ENCODE measurements at regions not wholly inside any gene's neighbourhood (a gene's known extent, or its start where the extent isn't known, plus 50 kb on each side); places are given as distances from the start of the nearest gene placed in this dataset.

GRCh38 chr4:181465826-181466225, 777.4 kb upstream of the TENM3 start:
- WGBS, 2 donors = 88 to 89% methylated on average over 7 of the region's 7 CpGs

GRCh38 chr4:181468451-181468850, 774.8 kb upstream of the TENM3 start:
- no peaks in the 10 kb centered on the region for H3K27me3 ChIP-seq (ENCODE audit: control insufficient read depth in 3 of 3, insufficient read depth in 3 of 3, low read length in 2 of 3)
- H3K27ac ChIP-seq (ENCODE audit: low read depth in 1 of 2, low read length in 1 of 2) = no peak overlapping the region
- no peak overlapping the region for H3K4me3 ChIP-seq
- DNase-seq (peak in 1 of 3 donors; percentile 6), ATAC-seq (ENCODE audit: insufficient read depth, low FRiP score) (no peak)
- no peak overlapping the region for H3K9ac ChIP-seq (ENCODE audit: insufficient read depth in 1 of 2, low read length in 2 of 2)
- TF ChIP-seq CTCF (IDR thresholded peaks at IDR 0.05; ENCODE audit: control extremely low read depth, extremely low read depth) = no peak
- H3K4me1 ChIP-seq (ENCODE audit: control insufficient read depth in 5 of 5, insufficient read depth in 5 of 5, low read length in 5 of 5) = no peaks in the 10 kb centered on the region
- 73 to 84% methylated on average over 6 of the region's 6 CpGs for WGBS, 2 donors
- H3K36me3 ChIP-seq (ENCODE audit: control insufficient read depth in 4 of 4, insufficient read depth in 4 of 4, low read length in 4 of 4) = no peaks in the 10 kb centered on the region
- no peaks in the 10 kb centered on the region for H3K9me3 ChIP-seq (ENCODE audit: control insufficient read depth in 4 of 4, insufficient read depth in 3 of 4, low read length in 3 of 4)

More at GRCh38 chr4:181465826-181466225, 777.4 kb upstream of the TENM3 start:
- no peak for TF ChIP-seq CTCF (IDR thresholded peaks at IDR 0.05; ENCODE audit: control extremely low read depth, extremely low read depth)
- no peak overlapping the region for H3K27ac ChIP-seq (ENCODE audit: low read depth in 1 of 2, low read length in 1 of 2)
- H3K9me3 ChIP-seq (ENCODE audit: control insufficient read depth in 4 of 4, insufficient read depth in 3 of 4, low read length in 3 of 4) = no peaks in the 10 kb centered on the region
- H3K4me1 ChIP-seq (ENCODE audit: control insufficient read depth in 5 of 5, insufficient read depth in 5 of 5, low read length in 5 of 5) = no peaks in the 10 kb centered on the region
- DNase-seq = no peak
- H3K4me3 ChIP-seq = no peak overlapping the region
- ATAC-seq (ENCODE audit: insufficient read depth, low FRiP score) = no peak
- no peaks in the 10 kb centered on the region for H3K36me3 ChIP-seq (ENCODE audit: control insufficient read depth in 4 of 4, insufficient read depth in 4 of 4, low read length in 4 of 4)
- H3K27me3 ChIP-seq (ENCODE audit: control insufficient read depth in 3 of 3, insufficient read depth in 3 of 3, low read length in 2 of 3) = no peaks in the 10 kb centered on the region
- no peak overlapping the region for H3K9ac ChIP-seq (ENCODE audit: insufficient read depth in 1 of 2, low read length in 2 of 2)

GRCh38 chr4:181470306-181470705, 772.9 kb upstream of the TENM3 start:
- Histone ChIP-seq H3K27me3 (ENCODE audit: control insufficient read depth in 3 of 3, insufficient read depth in 3 of 3, low read length in 2 of 3) (no peaks in the 10 kb centered on the region), H3K27ac (ENCODE audit: low read depth in 1 of 2, low read length in 1 of 2) (no peak overlapping the region), H3K36me3 (ENCODE audit: control insufficient read depth in 4 of 4, insufficient read depth in 4 of 4, low read length in 4 of 4) (no peaks in the 10 kb centered on the region), H3K4me3 (no peak overlapping the region), H3K9ac (ENCODE audit: insufficient read depth in 1 of 2, low read length in 2 of 2) (no peak overlapping the region), H3K4me1 (ENCODE audit: control insufficient read depth in 5 of 5, insufficient read depth in 5 of 5, low read length in 5 of 5) (no peaks in the 10 kb centered on the region), H3K9me3 (ENCODE audit: control insufficient read depth in 4 of 4, insufficient read depth in 3 of 4, low read length in 3 of 4) (no peaks in the 10 kb centered on the region)
- ATAC-seq (ENCODE audit: insufficient read depth, low FRiP score) (no peak), DNase-seq (no peak)
- TF ChIP-seq CTCF (IDR thresholded peaks at IDR 0.05; ENCODE audit: control extremely low read depth, extremely low read depth) = no peak
- 57 to 77% methylated on average over 5 of the region's 5 CpGs for WGBS, 2 donors

- Histone ChIP-seq H3K27ac (ENCODE audit: low read depth in 1 of 2, low read length in 1 of 2) (no peak overlapping the region), H3K4me3 (no peak overlapping the region), H3K36me3 (ENCODE audit: control insufficient read depth in 4 of 4, insufficient read depth in 4 of 4, low read length in 4 of 4) (no peaks in the 10 kb centered on the region), H3K9ac (ENCODE audit: insufficient read depth in 1 of 2, low read length in 2 of 2) (no peak overlapping the region), H3K4me1 (ENCODE audit: control insufficient read depth in 5 of 5, insufficient read depth in 5 of 5, low read length in 5 of 5) (peaks cover 0 to 2% (median 0%) of the 10 kb centered on the region in 5 donors), H3K9me3 (ENCODE audit: control insufficient read depth in 4 of 4, insufficient read depth in 3 of 4, low read length in 3 of 4) (no peaks in the 10 kb centered on the region), H3K27me3 (ENCODE audit: control insufficient read depth in 3 of 3, insufficient read depth in 3 of 3, low read length in 2 of 3) (no peaks in the 10 kb centered on the region)
- no peak for TF ChIP-seq CTCF (IDR thresholded peaks at IDR 0.05; ENCODE audit: control extremely low read depth, extremely low read depth)
- ATAC-seq (ENCODE audit: insufficient read depth, low FRiP score) (no peak), DNase-seq (no peak)
- WGBS, 2 donors = 60 to 70% methylated on average over 3 of the region's 3 CpGs
These were observed 767.8 kb upstream of the TENM3 start for GRCh38 chr4:181475359-181475758.
